ENCODE measurements at regions not wholly inside any gene's neighbourhood (a gene's known extent, or its start where the extent isn't known, plus 50 kb on each side); places are given as distances from the start of the nearest gene placed in this dataset.

- TF ChIP-seq CTCF (IDR thresholded peaks at IDR 0.05) = no peak
- TF ChIP-seq POLR2A (IDR thresholded peaks at IDR 0.05) = no peak
These were observed 98.0 kb downstream of the NAA11 start for GRCh38 chr4:79227860-79228259.
